ENCODE measurements at regions not wholly inside any gene's neighbourhood (a gene's known extent, or its start where the extent isn't known, plus 50 kb on each side); places are given as distances from the start of the nearest gene placed in this dataset.

- peak; percentile 26 for DNase-seq (ENCODE audit: low spot score)
Measured at GRCh38 chr6:100267721-100268123, 197.0 kb downstream of the SIM1 start.

GRCh38 chr6:100266494-100267401 lies 198.0 kb downstream of the SIM1 start:
- DNase-seq (ENCODE audit: low spot score), result no peak

DNA sequence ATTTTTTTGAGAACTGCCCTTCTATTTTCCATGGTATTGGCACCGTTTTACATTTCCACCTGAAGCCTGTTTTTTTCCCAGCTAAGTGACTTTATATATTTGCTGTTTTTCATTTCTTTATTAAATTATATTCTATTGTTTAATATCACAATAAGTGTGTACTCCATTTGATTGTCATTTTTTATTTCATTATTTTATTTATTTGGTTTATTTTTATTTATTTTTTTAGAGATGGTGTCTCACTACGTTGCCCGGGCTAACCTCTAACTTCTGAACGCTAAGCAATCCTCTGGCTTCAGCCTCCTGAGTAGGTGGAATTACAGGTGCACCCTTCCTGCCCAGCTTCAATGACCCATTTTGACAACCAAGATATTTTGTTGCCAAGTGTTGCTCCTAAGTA lies 202.6 kb downstream of the SIM1 start:
- no peak for DNase-seq (ENCODE audit: low spot score)

DNA sequence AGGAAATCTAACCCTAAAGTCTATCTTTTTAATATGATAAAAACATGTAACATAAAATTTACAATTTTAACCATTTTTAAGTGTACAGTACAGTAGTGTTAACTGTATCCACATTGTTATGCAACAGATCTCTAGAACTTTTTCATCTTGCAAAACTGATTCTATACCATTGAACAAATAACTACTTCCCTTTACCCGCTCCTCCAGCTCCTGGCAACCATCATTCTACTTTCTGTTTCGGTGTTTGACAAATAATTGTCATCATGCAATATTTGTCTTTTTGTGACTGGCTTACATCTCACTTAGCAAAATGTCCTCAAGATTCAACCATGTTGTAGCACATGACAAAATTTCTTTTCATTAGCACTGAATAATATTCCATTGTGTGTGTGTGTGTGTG lies 203.2 kb downstream of the SIM1 start:
- no peak for DNase-seq (ENCODE audit: low spot score)

- no peak for DNase-seq (ENCODE audit: low spot score)
Measured at GRCh38 chr6:100260584-100260983, 204.1 kb downstream of the SIM1 start.

GRCh38 chr6:100259865-100260264 lies 204.9 kb downstream of the SIM1 start:
- no peak for DNase-seq (ENCODE audit: low spot score)

GRCh38 chr6:100258752-100259151 lies 206.0 kb downstream of the SIM1 start:
- no peak for DNase-seq (ENCODE audit: low spot score)

DNA sequence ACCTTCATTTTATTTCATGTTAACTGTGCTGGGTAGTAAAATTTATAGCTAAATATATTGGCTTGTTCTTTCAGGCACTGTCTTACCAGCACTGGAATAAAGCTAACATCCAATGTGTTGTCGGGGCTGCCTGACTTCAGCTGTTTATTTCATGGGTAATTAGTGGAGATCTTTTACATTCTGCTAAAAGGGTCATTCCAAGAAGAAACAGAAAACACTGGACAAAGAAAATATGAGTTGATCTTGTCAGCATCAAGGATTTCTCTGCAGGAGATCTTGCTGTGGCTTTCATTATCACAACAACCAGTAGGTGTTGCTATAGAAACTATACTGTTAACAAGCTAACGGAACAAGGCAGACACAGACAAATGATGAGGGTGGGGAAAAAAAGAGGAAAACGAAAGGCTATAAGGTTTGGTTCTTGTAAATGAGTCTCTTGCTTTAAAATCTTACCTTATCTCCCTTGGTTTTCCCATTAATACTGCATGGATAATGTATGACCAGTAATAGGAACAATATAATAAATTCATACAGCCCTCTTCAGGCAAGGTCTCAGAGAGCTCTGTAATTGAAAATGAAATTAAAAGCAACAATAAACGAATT lies 206.8 kb downstream of the SIM1 start:
- peak; percentile 45 for DNase-seq (ENCODE audit: low spot score)

DNA sequence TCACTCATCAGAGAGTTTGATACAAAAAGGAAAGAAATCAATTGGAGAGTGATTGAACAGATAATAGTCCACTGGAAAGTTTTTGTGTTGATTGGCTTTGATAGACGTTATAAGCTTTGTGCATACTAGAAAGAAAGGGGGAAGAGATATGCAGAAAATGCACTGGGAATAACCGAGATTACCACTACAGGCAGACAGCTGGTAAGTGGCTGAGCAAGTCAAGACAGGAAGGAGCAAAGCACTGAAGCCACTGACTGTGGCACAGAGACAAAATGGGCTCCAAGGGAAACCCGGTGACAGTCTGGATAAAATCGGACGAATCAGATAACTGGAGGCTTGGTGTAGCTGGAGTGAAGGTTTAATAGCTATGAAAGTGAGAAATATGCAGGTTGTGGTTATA lies 209.0 kb downstream of the SIM1 start:
- DNase-seq (ENCODE audit: low spot score), result no peak

GRCh38 chr6:100247123-100247522 lies 217.6 kb downstream of the SIM1 start:
- no peak for DNase-seq (ENCODE audit: low spot score)

- no peak for DNase-seq (ENCODE audit: low spot score)
Measured at GRCh38 chr6:100246206-100246605, 218.5 kb downstream of the SIM1 start.

- no peak for DNase-seq (ENCODE audit: low spot score)
Measured at GRCh38 chr6:100240798-100241197, 223.9 kb downstream of the SIM1 start.

- DNase-seq (ENCODE audit: low spot score), result peak; percentile 3
Measured at GRCh38 chr6:100237821-100238220, 226.9 kb downstream of the SIM1 start.

GRCh38 chr6:100236389-100236788 lies 228.3 kb downstream of the SIM1 start:
- no peak for DNase-seq (ENCODE audit: low spot score)

DNA sequence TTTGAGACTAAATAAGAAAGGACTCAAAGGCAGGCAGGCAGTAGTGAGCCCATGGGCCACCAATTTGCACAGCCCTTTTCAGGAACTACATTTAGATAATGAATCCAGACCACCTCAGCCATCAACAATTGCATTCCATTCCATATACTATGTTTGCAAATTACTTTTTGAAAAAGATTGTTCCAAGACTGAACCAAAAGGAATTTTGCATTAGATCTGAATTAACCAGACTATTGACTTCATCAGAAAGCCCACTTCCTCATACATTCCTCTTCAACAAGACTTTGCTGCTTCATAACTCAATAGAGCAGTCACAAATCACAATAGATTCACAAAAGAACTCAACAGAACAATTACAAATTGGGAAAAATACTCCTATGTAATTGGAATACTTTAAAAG lies 229.1 kb downstream of the SIM1 start:
- no peak for DNase-seq (ENCODE audit: low spot score)

GRCh38 chr6:100234625-100235024 lies 230.1 kb downstream of the SIM1 start:
- no peak for DNase-seq (ENCODE audit: low spot score)

DNA sequence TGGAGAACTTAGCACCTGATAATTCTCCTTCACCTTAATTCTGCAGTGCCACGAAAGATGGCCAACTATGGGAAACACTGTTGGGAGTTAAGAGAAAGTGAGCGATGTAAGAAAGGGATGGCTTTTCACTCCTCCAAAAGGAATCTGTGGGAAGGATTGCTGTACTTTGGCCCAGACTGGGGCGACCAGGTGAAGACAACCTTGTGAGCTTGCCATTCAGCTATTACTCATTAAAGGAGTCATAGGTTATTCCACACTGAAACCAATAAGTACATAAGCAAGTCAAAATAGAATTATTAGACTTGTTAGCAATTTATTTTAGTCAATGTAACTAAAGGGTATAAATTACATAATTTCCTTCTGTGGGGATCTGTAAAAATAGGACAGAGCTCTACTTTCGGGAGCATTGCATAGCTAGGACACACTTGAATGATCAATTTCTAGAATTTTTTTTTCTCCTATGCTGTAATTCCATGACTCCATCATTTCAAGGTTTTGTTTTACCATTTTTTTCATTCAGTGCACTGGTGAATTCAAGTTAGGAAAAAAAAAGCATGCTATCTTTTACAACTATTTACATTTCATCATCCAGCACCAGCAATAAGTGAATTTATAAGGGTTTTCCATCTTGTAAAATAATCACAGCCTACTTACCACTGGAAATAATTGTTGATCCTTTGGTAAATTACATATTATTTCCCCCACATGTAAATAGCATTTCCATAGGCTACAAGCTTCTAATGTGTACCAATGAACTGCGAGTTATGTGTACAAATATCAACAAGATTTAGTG lies 231.7 kb downstream of the SIM1 start:
- no peak for DNase-seq (ENCODE audit: low spot score)

GRCh38 chr6:100230953-100231316 lies 233.8 kb downstream of the SIM1 start:
- DNase-seq (ENCODE audit: low spot score), result peak; percentile 36

DNA sequence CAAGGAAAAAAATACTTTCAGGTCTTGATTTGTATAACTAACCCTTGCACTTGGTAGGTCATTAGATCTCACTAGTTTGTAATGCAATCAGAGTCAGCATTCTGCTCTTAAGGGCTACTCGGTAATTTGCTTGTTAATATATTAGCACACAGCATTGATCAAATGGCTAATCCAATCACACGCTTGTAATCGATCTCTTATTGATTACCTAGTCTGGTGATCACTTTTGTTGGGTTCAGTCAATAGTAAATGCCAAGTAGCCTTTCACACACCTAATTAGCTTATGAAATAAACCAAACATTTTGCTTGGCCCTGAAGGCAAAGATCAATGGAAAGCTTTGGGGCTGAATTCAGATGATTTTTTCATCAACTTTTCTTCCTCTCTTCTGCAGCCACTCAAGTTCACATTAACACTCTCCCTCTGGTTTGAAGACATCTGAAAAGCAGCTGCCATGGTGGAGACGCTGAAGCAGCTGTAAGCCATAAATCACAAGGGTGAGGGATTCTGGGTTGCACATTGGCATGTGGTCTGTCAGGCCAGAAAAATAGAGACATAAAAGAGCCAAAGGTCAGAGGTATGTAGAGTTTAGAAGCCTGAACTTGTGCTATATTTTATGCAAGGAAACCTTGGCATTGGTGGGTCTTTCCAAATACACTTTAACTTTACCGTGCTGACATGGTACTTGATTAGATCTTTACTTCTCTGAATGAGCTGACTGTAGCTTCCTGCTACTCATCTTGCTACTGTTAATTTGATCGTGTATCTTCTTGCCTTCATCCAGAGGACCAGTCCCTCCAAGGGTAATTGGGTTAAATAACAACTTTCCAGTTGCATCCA lies 234.4 kb downstream of the SIM1 start:
- DNase-seq (ENCODE audit: low spot score), result no peak

DNA sequence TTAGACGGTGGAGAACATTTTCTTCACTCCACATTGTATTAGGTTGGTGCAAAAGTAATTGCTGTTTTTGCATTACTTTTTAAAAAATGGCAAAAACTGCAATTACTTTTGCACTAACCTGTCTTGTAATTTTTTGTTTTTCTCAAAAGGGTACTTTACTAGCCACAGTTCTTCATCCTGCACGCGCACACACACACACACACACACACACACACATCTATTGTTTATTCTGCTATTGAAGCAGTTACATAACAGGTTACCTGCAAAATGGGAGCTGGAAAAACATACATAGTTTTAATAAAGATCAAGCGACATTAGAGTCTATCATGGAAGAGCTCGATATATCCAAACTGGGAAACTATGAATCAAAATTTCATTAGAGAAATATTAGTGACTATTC lies 235.2 kb downstream of the SIM1 start:
- no peak for DNase-seq (ENCODE audit: low spot score)

GRCh38 chr6:100228834-100229441 lies 234.9 kb upstream of the MCHR2 start:
- DNase-seq (ENCODE audit: low spot score), result peak; percentile 67

DNA sequence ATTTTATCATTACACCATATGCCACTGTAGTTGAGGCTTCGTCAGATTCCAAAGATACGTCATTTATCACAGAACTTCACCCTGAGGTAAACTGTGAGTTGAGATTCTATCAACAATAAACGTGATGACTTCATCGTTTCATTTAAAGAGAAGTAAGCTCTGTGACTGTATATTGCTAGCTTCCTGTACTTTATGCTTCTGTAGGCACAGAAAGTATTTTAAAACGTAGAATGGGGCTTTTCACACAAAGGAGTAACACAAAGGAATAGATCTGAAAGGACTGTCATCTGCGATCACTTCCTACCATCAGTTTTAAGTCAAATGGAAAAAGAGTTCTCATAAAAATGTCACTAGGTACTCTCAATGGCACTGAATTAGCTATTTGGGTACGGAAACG lies 234.4 kb upstream of the MCHR2 start:
- no peak for DNase-seq (ENCODE audit: low spot score)
